GM12878 (cell line): ENCODE measurements at regions not wholly inside any gene's neighbourhood (a gene's known extent, or its start where the extent isn't known, plus 50 kb on each side); places are given as distances from the start of the nearest gene placed in this dataset.

Experiments
- ATAC-seq: fragments of 200-7000 bp; cut with Tn5 transposase; 3 replicates; pipeline ENCODE4 v1.9.1; 2020; ENCODE audit warnings: mild to moderate bottlenecking, moderate library complexity
- BruUV-seq: library from RNA; stranded (reverse); fragments of 400-500 nt; replicated peaks from 2 replicates; lab custom pipeline; 2021; lab: Mats Ljungman, UMichigan
- CTCF ChIA-PET: fragments of 300-600 bp; sonication (Branson Sonifier 250); formaldehyde crosslinking; extraction: SDS; loops from one replicate; lab custom pipeline; 2021; ENCODE audit warnings: inconsistent platforms; lab: Yijun Ruan, JAX
- POLR2A ChIA-PET: fragments of 350-600 bp; formaldehyde crosslinking; extraction: SDS; loops from one replicate; lab custom pipeline; 2021; ENCODE audit warnings: inconsistent platforms; lab: Charles Lee
- RAD21 ChIA-PET: fragments of 300-600 bp; sonication (Branson Sonifier 250); formaldehyde crosslinking; loops from one replicate; lab custom pipeline; 2023; ENCODE audit warnings: antibody characterized with exemption; ENCODE audit not compliant: unreplicated experiment; lab: Charles Lee
- SMC1A ChIA-PET: fragments of 300-600 bp; sonication (Branson Sonifier 250); formaldehyde crosslinking; loops from one replicate; lab custom pipeline; 2023; ENCODE audit not compliant: unreplicated experiment, uncharacterized antibody; lab: Charles Lee
- DNase-seq: peaks from one replicate; pipeline ENCODE4 v3.0.0-alpha.2; 2011; ENCODE audit warnings: low read depth, low spot score
- FAIRE-seq: peaks from 3 replicates; lab custom pipeline; 2011; peaks lifted over from hg19 to GRCh38; lab: Jason Lieb, UNC
- H2AFZ ChIP-seq: 2 replicates; pipeline ENCODE4 v1.6.0; 2011; ENCODE audit warnings: low read depth, low read length, control low read depth; ENCODE audit not compliant: control insufficient read depth
- H3K27ac ChIP-seq: 2 replicates; pipeline ENCODE4 v1.5.1; 2011; ENCODE audit warnings: control low read depth; ENCODE audit not compliant: control insufficient read depth, insufficient read depth
- H3K27me3 ChIP-seq, 2 experiments: replicated peaks in 1 of 2; 2 replicates each; pipeline versions ENCODE4 v1.6.0 to v1.6.1; 2011; ENCODE audit warnings: low read length in 1 of 2; ENCODE audit not compliant: control insufficient read depth in 2 of 2, insufficient read depth in 2 of 2
- H3K36me3 ChIP-seq, 2 experiments: 2 replicates each; pipeline ENCODE4 v1.5.1; 2011; ENCODE audit warnings: low read length in 1 of 2; ENCODE audit not compliant: control insufficient read depth in 2 of 2, insufficient read depth in 2 of 2
- H3K4me1 ChIP-seq: 2 replicates; pipeline ENCODE4 v1.6.1; 2011; ENCODE audit warnings: mild to moderate bottlenecking, low read length, moderate library complexity, mixed read lengths; ENCODE audit not compliant: control insufficient read depth, insufficient read depth
- H3K4me2 ChIP-seq: 2 replicates; pipeline ENCODE4 v1.6.0; 2011; ENCODE audit warnings: control low read depth; ENCODE audit not compliant: control insufficient read depth, insufficient read depth
- H3K4me3 ChIP-seq: fragments of 200-600 bp; sonication (generic); 2 replicates; pipeline ENCODE4 v1.5.1; 2016
- H3K79me2 ChIP-seq: 2 replicates; pipeline ENCODE4 v1.6.0; 2011; ENCODE audit warnings: low read length; ENCODE audit not compliant: control insufficient read depth, insufficient read depth
- H3K9ac ChIP-seq: 2 replicates; pipeline ENCODE4 v1.8.0; 2011; ENCODE audit warnings: low read length, control low read depth, mixed read lengths; ENCODE audit not compliant: control insufficient read depth, insufficient read depth
- H3K9me3 ChIP-seq: replicated peaks from 3 replicates; pipeline ENCODE4 v1.5.1; 2011; ENCODE audit warnings: mild to moderate bottlenecking, low read length; ENCODE audit not compliant: control insufficient read depth, insufficient read depth
- H4K20me1 ChIP-seq: 2 replicates; pipeline ENCODE4 v1.6.0; 2011; ENCODE audit not compliant: control insufficient read depth, insufficient read depth
- CBX5 ChIP-seq: sonication (generic); IDR thresholded peaks from 2 replicates; pipeline ENCODE4 v1.6.1; 2016; ENCODE audit warnings: low read depth, moderate library complexity, mild to moderate bottlenecking, inconsistent platforms
- CHD2 ChIP-seq: IDR thresholded peaks from 2 replicates; pipeline ENCODE4 v1.6.1; 2011; ENCODE audit warnings: low read depth, low read length, improper control_type of control experiment, borderline replicate concordance
- E2F8 ChIP-seq: fragments of 450-650 bp; IDR thresholded peaks from 2 replicates; pipeline ENCODE4 v1.6.1; 2018; ENCODE audit warnings: mild to moderate bottlenecking, low read depth, moderate library complexity; ENCODE audit not compliant: partially characterized antibody
- EED ChIP-seq: sonication (generic); IDR thresholded peaks from 2 replicates; pipeline ENCODE4 v1.6.1; 2016; ENCODE audit warnings: antibody characterized with exemption, low read depth
- NFYA ChIP-seq: IDR thresholded peaks from 2 replicates; pipeline ENCODE4 v1.6.1; 2011; ENCODE audit warnings: low read depth, mild to moderate bottlenecking, low read length, improper control_type of control experiment, borderline replicate concordance
- SIN3A ChIP-seq: IDR thresholded peaks from 2 replicates; pipeline ENCODE4 v1.6.1; 2012; ENCODE audit warnings: low read depth, low read length, improper control_type of control experiment
- SIX5 ChIP-seq: IDR thresholded peaks from 2 replicates; pipeline ENCODE4 v1.6.1; 2011; ENCODE audit warnings: mild to moderate bottlenecking, low read depth, low read length, moderate library complexity; ENCODE audit not compliant: severe bottlenecking
- TCF12 ChIP-seq: IDR thresholded peaks from 2 replicates; pipeline ENCODE4 v1.6.1; 2011; ENCODE audit warnings: low read depth, mild to moderate bottlenecking, low read length
- WGBS: methylation state at CpG from one replicate; pipeline ENCODE4 v1.1.6; 2016; ENCODE audit warnings: low lambda C conversion rate; ENCODE audit not compliant: insufficient replicate concordance, insufficient coverage; ENCODE audit errors: missing lambda C conversion rate; 5-methylcytosine and 5-hydroxymethylcytosine counted together
- in situ Hi-C: fragments of 300-500 bp; cut with MboI; formaldehyde crosslinking; loops from 9 replicates; pipeline ENCODE4 v1.14.3; 2018; ENCODE audit warnings: mixed read lengths
- intact Hi-C: fragments of 100-400 bp; cut with micrococcal nuclease; formaldehyde crosslinking; loops from one replicate; pipeline ENCODE4 v1.14.2; 2022; ENCODE audit not compliant: unreplicated experiment
- TF ChIP-seq, protein P1 (sequence below): IDR thresholded peaks from 2 replicates; pipeline ENCODE4 v1.6.1; 2012; ENCODE audit warnings: low read depth, low read length, improper control_type of control experiment
- TF ChIP-seq, protein P2 (sequence below): IDR thresholded peaks from 2 replicates; pipeline ENCODE4 v1.6.1; 2011; ENCODE audit warnings: borderline replicate concordance, low read depth, mild to moderate bottlenecking, moderate library complexity, mixed read lengths, low read length; ENCODE audit not compliant: insufficient read depth; ENCODE audit errors: extremely low read length

DNA sequence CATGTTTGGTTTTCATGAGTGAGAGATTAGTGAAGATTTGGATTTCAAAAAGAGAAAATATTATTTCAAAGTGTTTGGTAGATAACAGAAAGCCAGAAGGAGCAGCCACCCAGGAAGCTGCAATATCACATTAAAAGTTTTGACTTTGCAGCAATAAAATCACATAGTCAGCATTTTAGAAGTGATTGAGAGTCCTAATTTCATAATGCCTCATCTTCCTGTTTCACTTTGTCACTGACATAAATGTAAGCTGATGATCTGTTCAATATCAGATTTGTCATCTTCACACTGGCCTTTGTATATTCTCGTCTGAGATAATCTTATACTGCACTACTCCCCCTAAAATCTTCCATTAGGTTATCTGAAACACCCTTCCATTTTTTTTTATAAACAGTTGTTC, 690.5 kb downstream of the ADCYAP1 start:
- no peaks in the 10 kb centered on the region for H4K20me1 ChIP-seq
- H3K4me3 ChIP-seq, result no peak overlapping the region
- H3K36me3 ChIP-seq, result no peaks in the 10 kb centered on the region
- 0% methylated on average over 1 of the region's 1 CpG for WGBS
- POLR2A ChIA-PET, result no interaction called here
- SMC1A ChIA-PET, result no interaction called here
- H3K27me3 ChIP-seq, result no peaks in the 10 kb centered on the region
- CTCF ChIA-PET, result interaction anchor here (2.3 kb wide), 1 partner anchor 9 kb away, joined by 8 read pairs; no protein-coding TSS in a partner anchor
- H3K4me2 ChIP-seq, result no peak overlapping the region
- ATAC-seq (no peak), DNase-seq (no peak), FAIRE-seq (no peak)
- no peaks in the 10 kb centered on the region for H3K79me2 ChIP-seq
- intact Hi-C loops, result no loop called here
- no peak overlapping the region for H3K27ac ChIP-seq
- TF ChIP-seq SIX5 (no peak), E2F8 (no peak), CHD2 (no peak), EED (no peak), SIN3A (no peak), CBX5 (no peak), NFYA (no peak), TCF12 (no peak)
- TF ChIP-seq, protein P1, sequence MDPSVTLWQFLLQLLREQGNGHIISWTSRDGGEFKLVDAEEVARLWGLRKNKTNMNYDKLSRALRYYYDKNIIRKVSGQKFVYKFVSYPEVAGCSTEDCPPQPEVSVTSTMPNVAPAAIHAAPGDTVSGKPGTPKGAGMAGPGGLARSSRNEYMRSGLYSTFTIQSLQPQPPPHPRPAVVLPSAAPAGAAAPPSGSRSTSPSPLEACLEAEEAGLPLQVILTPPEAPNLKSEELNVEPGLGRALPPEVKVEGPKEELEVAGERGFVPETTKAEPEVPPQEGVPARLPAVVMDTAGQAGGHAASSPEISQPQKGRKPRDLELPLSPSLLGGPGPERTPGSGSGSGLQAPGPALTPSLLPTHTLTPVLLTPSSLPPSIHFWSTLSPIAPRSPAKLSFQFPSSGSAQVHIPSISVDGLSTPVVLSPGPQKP, result no peak
- TF ChIP-seq, protein P2, sequence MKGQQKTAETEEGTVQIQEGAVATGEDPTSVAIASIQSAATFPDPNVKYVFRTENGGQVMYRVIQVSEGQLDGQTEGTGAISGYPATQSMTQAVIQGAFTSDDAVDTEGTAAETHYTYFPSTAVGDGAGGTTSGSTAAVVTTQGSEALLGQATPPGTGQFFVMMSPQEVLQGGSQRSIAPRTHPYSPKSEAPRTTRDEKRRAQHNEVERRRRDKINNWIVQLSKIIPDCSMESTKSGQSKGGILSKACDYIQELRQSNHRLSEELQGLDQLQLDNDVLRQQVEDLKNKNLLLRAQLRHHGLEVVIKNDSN, result no peak
- TF ChIP-seq, all 136 proteins: peak for 0
- no TSS peak for BruUV-seq
- no peak overlapping the region for H3K9ac ChIP-seq
- RAD21 ChIA-PET, result no interaction called here
- H3K4me1 ChIP-seq, result no peaks in the 10 kb centered on the region
- in situ Hi-C loops, result no loop called here
- H3K9me3 ChIP-seq, result no peaks in the 10 kb centered on the region
- no peak overlapping the region for H2AFZ ChIP-seq
